ENCODE measurements at regions not wholly inside any gene's neighbourhood (a gene's known extent, or its start where the extent isn't known, plus 50 kb on each side); places are given as distances from the start of the nearest gene placed in this dataset.
"Not testable (repeated sequence)": the region's sequence is repeated elsewhere in the genome, so short reads cannot be mapped to it uniquely, and the experiment has no call there.

- Mint-ChIP-seq H3K9me3 (no peaks in the 10 kb centered on the region), H3K36me3 (ENCODE audit: low read depth) (no peaks in the 10 kb centered on the region), H3K4me1 (ENCODE audit: low read depth) (no peaks in the 10 kb centered on the region), H3K27me3 (no peaks in the 10 kb centered on the region), H3K27ac (no peak overlapping the region), H3K4me3 (no peak overlapping the region)
- intact Hi-C loops (cut with micrococcal nuclease), result no loop called here
Observed at GRCh38 chr5:90338712-90339372, 70.7 kb downstream of the CETN3 start.

GRCh38 chr5:90337449-90338052 lies 72.0 kb downstream of the CETN3 start:
- Mint-ChIP-seq H3K36me3 (ENCODE audit: low read depth) (no peaks in the 10 kb centered on the region), H3K27me3 (no peaks in the 10 kb centered on the region), H3K4me1 (ENCODE audit: low read depth) (no peaks in the 10 kb centered on the region), H3K9me3 (peaks cover under 1% of the 10 kb centered on the region), H3K4me3 (no peak overlapping the region), H3K27ac (no peak overlapping the region)
- intact Hi-C loops (cut with micrococcal nuclease), result no loop called here

GRCh38 chr5:90336752-90337151 lies 72.8 kb downstream of the CETN3 start:
- H3K4me3 Mint-ChIP-seq, result no peak overlapping the region
- H3K9me3 Mint-ChIP-seq, result peaks cover 6% of the 10 kb centered on the region
- no peak overlapping the region for H3K27ac Mint-ChIP-seq
- no peaks in the 10 kb centered on the region for H3K36me3 Mint-ChIP-seq (ENCODE audit: low read depth)
- no peaks in the 10 kb centered on the region for H3K27me3 Mint-ChIP-seq
- H3K4me1 Mint-ChIP-seq (ENCODE audit: low read depth), result no peaks in the 10 kb centered on the region
- intact Hi-C loops (cut with micrococcal nuclease), result no loop called here

- intact Hi-C loops (cut with micrococcal nuclease), result no loop called here
- no peaks in the 10 kb centered on the region for H3K36me3 Mint-ChIP-seq (ENCODE audit: low read depth)
- H3K9me3 Mint-ChIP-seq, result peaks cover 6% of the 10 kb centered on the region
- H3K27me3 Mint-ChIP-seq, result no peaks in the 10 kb centered on the region
- H3K4me1 Mint-ChIP-seq (ENCODE audit: low read depth), result no peaks in the 10 kb centered on the region
- no peak overlapping the region for H3K4me3 Mint-ChIP-seq
- H3K27ac Mint-ChIP-seq, result no peak overlapping the region
Observed at GRCh38 chr5:90334741-90335140, 74.8 kb downstream of the CETN3 start.

GRCh38 chr5:90329911-90330310 lies 79.6 kb downstream of the CETN3 start:
- Mint-ChIP-seq H3K4me1 (ENCODE audit: low read depth) (no peaks in the 10 kb centered on the region), H3K4me3 (no peak overlapping the region), H3K27ac (no peak overlapping the region), H3K27me3 (no peaks in the 10 kb centered on the region), H3K9me3 (peaks cover 6% of the 10 kb centered on the region), H3K36me3 (ENCODE audit: low read depth) (no peaks in the 10 kb centered on the region)
- intact Hi-C loops (cut with micrococcal nuclease), result no loop called here

GRCh38 chr5:90326995-90327394 lies 82.6 kb downstream of the CETN3 start:
- Mint-ChIP-seq H3K4me3 (no peak overlapping the region), H3K27ac (no peak overlapping the region), H3K4me1 (ENCODE audit: low read depth) (no peaks in the 10 kb centered on the region), H3K36me3 (ENCODE audit: low read depth) (no peaks in the 10 kb centered on the region), H3K27me3 (no peaks in the 10 kb centered on the region), H3K9me3 (peaks cover 12% of the 10 kb centered on the region)
- intact Hi-C loops (cut with micrococcal nuclease), result no loop called here

GRCh38 chr5:90325093-90325492 lies 84.5 kb downstream of the CETN3 start:
- Mint-ChIP-seq H3K27me3 (no peaks in the 10 kb centered on the region), H3K9me3 (peaks cover 22% of the 10 kb centered on the region)
- intact Hi-C loops (cut with micrococcal nuclease), result no loop called here

GRCh38 chr5:90320348-90320747 lies 89.2 kb downstream of the CETN3 start:
- intact Hi-C loops (cut with micrococcal nuclease); H3K4me1 Mint-ChIP-seq (ENCODE audit: low read depth); H3K27me3 Mint-ChIP-seq; H3K27ac Mint-ChIP-seq; H3K4me3 Mint-ChIP-seq; H3K36me3 Mint-ChIP-seq (ENCODE audit: low read depth): not testable (repeated sequence)
- peaks cover 22% of the 10 kb centered on the region for H3K9me3 Mint-ChIP-seq

More at GRCh38 chr5:90325093-90325492, 84.5 kb downstream of the CETN3 start:
- Mint-ChIP-seq H3K4me1 (ENCODE audit: low read depth) (no peaks in the 10 kb centered on the region), H3K27ac (no peak overlapping the region), H3K4me3 (no peak overlapping the region), H3K36me3 (ENCODE audit: low read depth) (no peaks in the 10 kb centered on the region)

- no peaks in the 10 kb centered on the region for H3K9me3 Mint-ChIP-seq
- intact Hi-C loops (cut with micrococcal nuclease), result no loop called here
- no peak overlapping the region for H3K27ac Mint-ChIP-seq
- no peaks in the 10 kb centered on the region for H3K4me1 Mint-ChIP-seq (ENCODE audit: low read depth)
- H3K4me3 Mint-ChIP-seq, result no peak overlapping the region
- no peaks in the 10 kb centered on the region for H3K27me3 Mint-ChIP-seq
- H3K36me3 Mint-ChIP-seq (ENCODE audit: low read depth), result no peaks in the 10 kb centered on the region
Observed at GRCh38 chr5:90312027-90312426, 97.5 kb downstream of the CETN3 start.

GRCh38 chr5:90311401-90311800 lies 98.2 kb downstream of the CETN3 start:
- H3K36me3 Mint-ChIP-seq (ENCODE audit: low read depth), result no peaks in the 10 kb centered on the region
- no peak overlapping the region for H3K4me3 Mint-ChIP-seq
- H3K27me3 Mint-ChIP-seq, result no peaks in the 10 kb centered on the region
- no peaks in the 10 kb centered on the region for H3K9me3 Mint-ChIP-seq
- no peak overlapping the region for H3K27ac Mint-ChIP-seq
- intact Hi-C loops (cut with micrococcal nuclease), result no loop called here
- H3K4me1 Mint-ChIP-seq (ENCODE audit: low read depth), result no peaks in the 10 kb centered on the region

- intact Hi-C loops (cut with micrococcal nuclease), result no loop called here
- no peaks in the 10 kb centered on the region for H3K9me3 Mint-ChIP-seq
- no peaks in the 10 kb centered on the region for H3K27me3 Mint-ChIP-seq
- no peak overlapping the region for H3K27ac Mint-ChIP-seq
- H3K4me3 Mint-ChIP-seq, result no peak overlapping the region
- no peaks in the 10 kb centered on the region for H3K36me3 Mint-ChIP-seq (ENCODE audit: low read depth)
- H3K4me1 Mint-ChIP-seq (ENCODE audit: low read depth), result no peaks in the 10 kb centered on the region
Observed at GRCh38 chr5:90308787-90309585, 100.6 kb downstream of the CETN3 start.

- no peaks in the 10 kb centered on the region for H3K27me3 Mint-ChIP-seq
- no peak overlapping the region for H3K4me3 Mint-ChIP-seq
- H3K4me1 Mint-ChIP-seq (ENCODE audit: low read depth), result no peaks in the 10 kb centered on the region
- no peak overlapping the region for H3K27ac Mint-ChIP-seq
- intact Hi-C loops (cut with micrococcal nuclease), result no loop called here
- H3K36me3 Mint-ChIP-seq (ENCODE audit: low read depth), result no peaks in the 10 kb centered on the region
- no peaks in the 10 kb centered on the region for H3K9me3 Mint-ChIP-seq
Observed at GRCh38 chr5:90307782-90308181, 101.8 kb downstream of the CETN3 start.

- no peaks in the 10 kb centered on the region for H3K9me3 Mint-ChIP-seq
- H3K27me3 Mint-ChIP-seq, result no peaks in the 10 kb centered on the region
- H3K4me1 Mint-ChIP-seq (ENCODE audit: low read depth), result no peaks in the 10 kb centered on the region
- no peak overlapping the region for H3K27ac Mint-ChIP-seq
- H3K36me3 Mint-ChIP-seq (ENCODE audit: low read depth), result no peaks in the 10 kb centered on the region
- H3K4me3 Mint-ChIP-seq, result no peak overlapping the region
- intact Hi-C loops (cut with micrococcal nuclease), result no loop called here
Observed at GRCh38 chr5:90307322-90307721, 102.2 kb downstream of the CETN3 start.

- no peak overlapping the region for H3K4me3 Mint-ChIP-seq
- no peaks in the 10 kb centered on the region for H3K9me3 Mint-ChIP-seq
- no peaks in the 10 kb centered on the region for H3K27me3 Mint-ChIP-seq
- H3K36me3 Mint-ChIP-seq (ENCODE audit: low read depth), result no peaks in the 10 kb centered on the region
- H3K4me1 Mint-ChIP-seq (ENCODE audit: low read depth), result no peaks in the 10 kb centered on the region
- intact Hi-C loops (cut with micrococcal nuclease), result no loop called here
- H3K27ac Mint-ChIP-seq, result no peak overlapping the region
Observed at GRCh38 chr5:90306613-90307012, 102.9 kb downstream of the CETN3 start.
